ENCODE measurements at regions not wholly inside any gene's neighbourhood (a gene's known extent, or its start where the extent isn't known, plus 50 kb on each side); places are given as distances from the start of the nearest gene placed in this dataset.
A peak's percentile ranks its signal among the peaks of the same experiment; 100 is the strongest.

DNA sequence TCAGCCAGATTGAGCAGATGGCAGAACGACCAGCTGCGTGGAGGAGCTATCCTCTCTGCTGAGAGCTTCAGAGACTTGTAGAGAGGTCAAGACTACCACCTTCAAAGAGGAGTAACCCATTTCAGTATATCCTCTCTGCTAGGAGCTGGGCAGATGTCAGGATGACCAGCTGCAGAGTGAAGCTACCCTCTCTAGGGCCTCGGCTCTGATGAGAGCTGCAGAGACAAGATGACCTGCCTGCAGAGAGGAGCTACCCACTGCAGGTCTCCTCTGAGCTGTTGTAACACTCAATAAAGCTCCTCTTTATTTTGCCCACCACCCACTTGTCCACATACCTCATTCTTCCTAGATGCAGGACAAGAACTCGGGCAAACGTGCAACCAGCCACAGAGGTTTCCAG, 1522.7 kb downstream of the OTOL1 start:
- WGBS: 90% methylated on average over 5 of the region's 5 CpGs
- no peak for DNase-seq (ENCODE audit: low read depth in 6 of 9, low spot score in 9 of 9)

DNA sequence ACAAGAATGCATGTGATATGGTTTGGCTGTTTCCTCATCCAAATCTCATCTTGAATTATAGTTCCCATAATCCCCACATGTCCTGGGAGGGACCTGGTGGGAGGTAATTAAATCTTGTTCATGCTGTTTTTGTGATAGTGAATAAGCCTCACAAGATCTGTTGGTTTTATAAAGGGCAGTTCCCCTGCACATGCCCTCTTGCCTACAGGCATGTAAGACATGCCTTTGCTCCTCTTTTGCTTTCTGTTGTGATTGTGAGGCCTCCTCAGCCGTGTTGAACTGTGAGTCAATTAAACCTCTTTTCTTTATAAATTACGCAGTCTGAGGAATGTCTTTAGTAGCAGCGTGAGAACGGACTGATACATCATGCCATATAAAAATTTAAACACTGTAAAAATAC, 1537.0 kb downstream of the OTOL1 start:
- 95% methylated on average over 4 of the region's 4 CpGs for WGBS
- no peaks in the 10 kb centered on the region for H3K9me3 ChIP-seq (ENCODE audit: control insufficient read depth in 2 of 2, insufficient read depth in 1 of 2, low read length in 1 of 2)
- no peaks in the 10 kb centered on the region for H3K27me3 ChIP-seq (ENCODE audit: control insufficient read depth in 2 of 2, insufficient read depth in 1 of 2, low read length in 1 of 2)
- no peaks in the 10 kb centered on the region for H3K36me3 ChIP-seq (ENCODE audit: control insufficient read depth in 2 of 2, insufficient read depth in 2 of 2, low read length in 1 of 2)
- no peaks in the 10 kb centered on the region for H3K4me1 ChIP-seq (ENCODE audit: control insufficient read depth in 2 of 2, insufficient read depth in 2 of 2, low read length in 2 of 2)
- no peak overlapping the region for H3K27ac ChIP-seq (ENCODE audit: low read depth in 1 of 2, low read length in 1 of 2)
- no peak for DNase-seq (ENCODE audit: low read depth in 6 of 9, low spot score in 9 of 9)
- H3K4me3 ChIP-seq (ENCODE audit: low read length in 2 of 2): no peak overlapping the region

More for the DNA sequence above, 1522.7 kb downstream of the OTOL1 start:
- no peaks in the 10 kb centered on the region for H3K36me3 ChIP-seq (ENCODE audit: control insufficient read depth in 2 of 2, insufficient read depth in 2 of 2, low read length in 1 of 2)
- no peaks in the 10 kb centered on the region for H3K27me3 ChIP-seq (ENCODE audit: control insufficient read depth in 2 of 2, insufficient read depth in 1 of 2, low read length in 1 of 2)
- no peak overlapping the region for H3K4me3 ChIP-seq (ENCODE audit: low read length in 2 of 2)
- peaks cover 0 to 6% of the 10 kb centered on the region in 2 donors for H3K9me3 ChIP-seq (ENCODE audit: control insufficient read depth in 2 of 2, insufficient read depth in 1 of 2, low read length in 1 of 2)
- no peak overlapping the region for H3K27ac ChIP-seq (ENCODE audit: low read depth in 1 of 2, low read length in 1 of 2)
- no peaks in the 10 kb centered on the region for H3K4me1 ChIP-seq (ENCODE audit: control insufficient read depth in 2 of 2, insufficient read depth in 2 of 2, low read length in 2 of 2)

DNA sequence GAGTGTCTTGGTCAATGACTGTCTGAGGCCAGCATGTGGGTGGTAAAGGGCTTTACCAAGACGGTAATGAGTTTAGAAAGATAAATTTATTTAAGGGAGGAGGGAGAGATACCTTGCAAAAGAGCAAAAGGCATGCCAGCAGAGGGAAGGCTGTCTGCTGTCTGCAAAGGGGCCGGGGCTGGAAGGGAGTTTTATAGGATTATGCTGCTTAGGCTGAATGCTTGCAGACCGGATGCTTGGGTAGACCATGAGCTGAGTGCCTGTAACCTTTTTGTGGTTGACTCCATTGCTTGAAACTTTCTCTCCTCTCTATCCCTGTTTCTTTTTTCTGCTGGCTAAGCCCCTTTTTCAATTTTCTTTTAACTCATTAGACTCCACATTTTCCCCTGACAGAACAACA, 1543.0 kb downstream of the OTOL1 start:
- 94% methylated on average over 3 of the region's 3 CpGs for WGBS

DNA sequence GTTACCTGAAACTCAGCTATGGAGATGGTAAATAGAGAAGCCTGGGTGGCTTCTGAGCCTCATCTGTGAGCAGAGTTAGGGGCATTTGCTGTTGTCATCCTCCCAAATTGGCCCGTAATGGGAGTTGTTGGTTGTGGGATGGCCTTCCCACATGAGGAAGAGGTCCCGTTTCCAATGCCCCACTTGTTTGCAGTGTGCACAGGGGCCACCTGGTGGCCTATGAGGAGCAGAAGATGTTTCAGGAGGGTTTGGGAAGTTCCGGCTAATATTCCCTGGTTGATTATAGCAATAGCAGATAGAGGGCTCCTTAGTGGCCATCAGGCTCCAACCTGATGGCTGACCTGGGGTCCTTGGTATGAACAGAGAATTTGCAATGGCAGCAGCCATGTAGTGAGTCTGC, 1546.5 kb downstream of the OTOL1 start:
- 58% methylated on average over 3 of the region's 3 CpGs for WGBS
- Histone ChIP-seq H3K36me3 (ENCODE audit: control insufficient read depth in 2 of 2, insufficient read depth in 2 of 2, low read length in 1 of 2) (no peaks in the 10 kb centered on the region), H3K4me3 (ENCODE audit: low read length in 2 of 2) (no peak overlapping the region), H3K27me3 (ENCODE audit: control insufficient read depth in 2 of 2, insufficient read depth in 1 of 2, low read length in 1 of 2) (no peaks in the 10 kb centered on the region), H3K27ac (ENCODE audit: low read depth in 1 of 2, low read length in 1 of 2) (no peak overlapping the region), H3K4me1 (ENCODE audit: control insufficient read depth in 2 of 2, insufficient read depth in 2 of 2, low read length in 2 of 2) (no peaks in the 10 kb centered on the region), H3K9me3 (ENCODE audit: control insufficient read depth in 2 of 2, insufficient read depth in 1 of 2, low read length in 1 of 2) (no peaks in the 10 kb centered on the region)
- no peak for DNase-seq (ENCODE audit: low read depth in 6 of 9, low spot score in 9 of 9)

More for the DNA sequence above, 1543.0 kb downstream of the OTOL1 start:
- H3K4me3 ChIP-seq (ENCODE audit: low read length in 2 of 2): no peak overlapping the region
- H3K4me1 ChIP-seq (ENCODE audit: control insufficient read depth in 2 of 2, insufficient read depth in 2 of 2, low read length in 2 of 2): no peaks in the 10 kb centered on the region
- no peak overlapping the region for H3K27ac ChIP-seq (ENCODE audit: low read depth in 1 of 2, low read length in 1 of 2)
- H3K27me3 ChIP-seq (ENCODE audit: control insufficient read depth in 2 of 2, insufficient read depth in 1 of 2, low read length in 1 of 2): no peaks in the 10 kb centered on the region
- no peak for DNase-seq (ENCODE audit: low read depth in 6 of 9, low spot score in 9 of 9)
- no peaks in the 10 kb centered on the region for H3K9me3 ChIP-seq (ENCODE audit: control insufficient read depth in 2 of 2, insufficient read depth in 1 of 2, low read length in 1 of 2)
- no peaks in the 10 kb centered on the region for H3K36me3 ChIP-seq (ENCODE audit: control insufficient read depth in 2 of 2, insufficient read depth in 2 of 2, low read length in 1 of 2)

DNA sequence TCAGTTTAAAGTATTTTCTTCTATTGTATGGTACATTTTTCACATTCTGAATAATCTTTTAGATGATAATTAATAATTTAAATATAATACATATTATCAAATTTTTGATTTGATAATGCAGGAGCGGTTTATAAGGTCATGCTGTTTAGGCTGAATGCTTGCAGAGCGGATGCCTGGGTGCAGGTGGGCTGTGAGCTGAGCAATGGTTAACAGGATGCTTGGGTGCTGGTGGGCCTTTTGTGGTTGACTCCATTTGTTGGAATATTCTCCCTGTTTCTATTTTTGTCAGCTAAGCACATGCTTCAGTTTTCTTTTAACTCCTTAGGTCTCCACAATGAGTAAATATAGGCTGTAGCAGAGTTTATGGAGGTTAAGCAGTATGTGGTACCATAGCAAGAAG, 1549.3 kb downstream of the OTOL1 start:
- WGBS: 86% methylated on average over 2 of the region's 2 CpGs
- Histone ChIP-seq H3K36me3 (ENCODE audit: control insufficient read depth in 2 of 2, insufficient read depth in 2 of 2, low read length in 1 of 2) (no peaks in the 10 kb centered on the region), H3K9me3 (ENCODE audit: control insufficient read depth in 2 of 2, insufficient read depth in 1 of 2, low read length in 1 of 2) (no peaks in the 10 kb centered on the region), H3K27ac (ENCODE audit: low read depth in 1 of 2, low read length in 1 of 2) (no peak overlapping the region), H3K4me3 (ENCODE audit: low read length in 2 of 2) (no peak overlapping the region), H3K4me1 (ENCODE audit: control insufficient read depth in 2 of 2, insufficient read depth in 2 of 2, low read length in 2 of 2) (no peaks in the 10 kb centered on the region), H3K27me3 (ENCODE audit: control insufficient read depth in 2 of 2, insufficient read depth in 1 of 2, low read length in 1 of 2) (no peaks in the 10 kb centered on the region)
- peak in 1 of 9 donors; percentile 2 for DNase-seq (ENCODE audit: low read depth in 6 of 9, low spot score in 9 of 9)

DNA sequence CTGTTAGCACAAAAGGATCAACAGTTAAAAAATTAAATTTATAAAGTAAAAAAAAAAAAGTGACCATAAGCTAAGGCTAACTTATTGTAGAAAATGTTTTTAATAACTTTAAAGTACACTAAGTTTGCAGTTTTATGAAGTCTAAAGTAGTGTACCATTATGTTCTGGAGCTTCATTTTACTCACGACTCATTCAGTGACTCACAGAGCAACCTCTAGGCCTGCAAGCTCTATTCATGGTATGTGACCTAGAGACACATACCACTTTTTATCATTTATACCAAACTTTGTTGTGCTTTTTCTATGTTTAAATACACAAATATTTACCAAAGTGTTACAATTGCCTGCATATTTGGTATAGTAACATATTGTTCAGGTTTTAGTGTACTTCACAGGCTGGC, 1552.3 kb downstream of the OTOL1 start:
- DNase-seq (ENCODE audit: low read depth in 6 of 9, low spot score in 9 of 9): no peak
- H3K27me3 ChIP-seq (ENCODE audit: control insufficient read depth in 2 of 2, insufficient read depth in 1 of 2, low read length in 1 of 2): no peaks in the 10 kb centered on the region
- H3K27ac ChIP-seq (ENCODE audit: low read depth in 1 of 2, low read length in 1 of 2): no peak overlapping the region

DNA sequence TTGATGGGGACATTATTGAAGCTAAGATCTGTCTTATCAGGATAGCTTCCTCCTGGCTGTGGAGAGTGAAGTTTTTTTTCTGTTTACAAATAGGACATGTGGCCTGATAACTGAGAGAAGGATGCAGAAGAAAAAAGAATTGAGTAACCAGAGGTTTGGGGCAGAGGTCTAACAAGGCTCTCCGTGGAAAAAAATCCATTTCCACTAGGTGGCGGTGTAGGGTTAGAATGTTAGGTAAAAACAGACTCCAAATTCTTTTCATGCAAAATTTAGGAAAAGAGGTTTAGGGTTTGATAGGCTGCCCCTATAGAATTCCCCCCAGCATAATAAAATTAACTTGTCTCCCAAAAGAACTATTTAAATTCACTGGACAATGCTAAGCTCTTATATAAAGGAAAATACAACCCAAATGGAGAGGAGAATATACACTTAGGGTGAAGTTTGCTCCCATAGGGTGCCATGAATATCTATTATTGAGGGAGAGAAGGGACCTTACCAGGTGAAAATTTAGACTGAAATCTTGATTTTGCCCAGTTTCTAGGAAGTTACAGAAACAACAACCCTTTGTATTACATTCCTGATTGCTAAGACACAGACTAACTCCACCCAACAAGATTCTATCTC, 1560.4 kb downstream of the OTOL1 start:
- 14% methylated on average over 2 of the region's 2 CpGs for WGBS
- DNase-seq (ENCODE audit: low read depth in 6 of 9, low spot score in 9 of 9): peak in 6 of 9 donors; percentile 3 to 30 (median 8)

More for the DNA sequence above, 1552.3 kb downstream of the OTOL1 start:
- Histone ChIP-seq H3K9me3 (ENCODE audit: control insufficient read depth in 2 of 2, insufficient read depth in 1 of 2, low read length in 1 of 2) (no peaks in the 10 kb centered on the region), H3K4me1 (ENCODE audit: control insufficient read depth in 2 of 2, insufficient read depth in 2 of 2, low read length in 2 of 2) (no peaks in the 10 kb centered on the region), H3K36me3 (ENCODE audit: control insufficient read depth in 2 of 2, insufficient read depth in 2 of 2, low read length in 1 of 2) (no peaks in the 10 kb centered on the region), H3K4me3 (ENCODE audit: low read length in 2 of 2) (no peak overlapping the region)
- WGBS: 88% methylated on average over 1 of the region's 1 CpG

DNA sequence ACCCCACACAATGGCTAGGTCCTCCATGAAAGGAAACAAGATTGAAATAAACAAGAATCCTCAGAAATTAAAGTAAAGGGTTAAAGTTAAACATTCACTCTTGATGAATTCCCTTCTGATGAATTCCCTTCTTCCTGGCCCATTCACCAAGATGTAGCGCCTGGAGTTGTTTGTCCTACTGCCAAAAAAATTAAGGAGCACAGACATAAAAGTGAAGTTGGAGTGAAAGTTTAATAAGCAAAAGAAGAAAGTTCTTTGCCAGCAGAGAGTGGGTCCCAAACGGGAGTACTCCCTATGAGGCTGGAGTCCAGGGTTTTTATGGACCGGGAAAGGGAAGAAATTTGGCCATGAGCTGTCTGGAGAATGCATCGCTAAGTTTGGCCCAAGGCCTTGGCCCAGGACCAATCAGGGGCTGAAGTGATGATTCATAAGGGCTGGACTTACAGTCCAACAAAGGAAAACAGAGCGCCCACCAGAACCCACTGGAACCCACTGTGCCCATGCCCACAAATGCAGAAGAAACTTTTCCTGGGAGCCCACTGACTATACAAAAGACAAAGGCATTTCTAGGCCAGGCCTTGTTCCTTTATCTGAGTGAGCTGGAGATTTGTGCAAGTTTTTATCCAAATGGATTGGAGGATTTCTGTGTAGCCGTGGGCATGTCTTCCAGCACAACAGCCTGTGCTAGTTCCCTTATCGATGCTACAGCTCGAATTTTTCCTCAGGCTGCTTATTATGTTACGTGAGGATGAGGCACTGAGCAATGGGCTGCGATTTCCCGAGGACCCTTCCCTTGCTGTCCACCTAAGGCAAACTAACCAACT, 1561.6 kb downstream of the OTOL1 start:
- Histone ChIP-seq H3K36me3 (ENCODE audit: control insufficient read depth in 2 of 2, insufficient read depth in 2 of 2, low read length in 1 of 2) (no peaks in the 10 kb centered on the region), H3K9me3 (ENCODE audit: control insufficient read depth in 2 of 2, insufficient read depth in 1 of 2, low read length in 1 of 2) (no peaks in the 10 kb centered on the region), H3K4me3 (ENCODE audit: low read length in 2 of 2) (no peak overlapping the region), H3K4me1 (ENCODE audit: control insufficient read depth in 2 of 2, insufficient read depth in 2 of 2, low read length in 2 of 2) (no peaks in the 10 kb centered on the region), H3K27ac (ENCODE audit: low read depth in 1 of 2, low read length in 1 of 2) (no peak overlapping the region), H3K27me3 (ENCODE audit: control insufficient read depth in 2 of 2, insufficient read depth in 1 of 2, low read length in 1 of 2) (no peaks in the 10 kb centered on the region)
- DNase-seq (ENCODE audit: low read depth in 6 of 9, low spot score in 9 of 9): no peak
- WGBS: 93% methylated on average over 11 of the region's 11 CpGs

More for the DNA sequence above, 1560.4 kb downstream of the OTOL1 start:
- Histone ChIP-seq H3K4me3 (ENCODE audit: low read length in 2 of 2) (no peak overlapping the region), H3K27me3 (ENCODE audit: control insufficient read depth in 2 of 2, insufficient read depth in 1 of 2, low read length in 1 of 2) (no peaks in the 10 kb centered on the region), H3K36me3 (ENCODE audit: control insufficient read depth in 2 of 2, insufficient read depth in 2 of 2, low read length in 1 of 2) (no peaks in the 10 kb centered on the region), H3K4me1 (ENCODE audit: control insufficient read depth in 2 of 2, insufficient read depth in 2 of 2, low read length in 2 of 2) (no peaks in the 10 kb centered on the region), H3K9me3 (ENCODE audit: control insufficient read depth in 2 of 2, insufficient read depth in 1 of 2, low read length in 1 of 2) (no peaks in the 10 kb centered on the region), H3K27ac (ENCODE audit: low read depth in 1 of 2, low read length in 1 of 2) (no peak overlapping the region)

DNA sequence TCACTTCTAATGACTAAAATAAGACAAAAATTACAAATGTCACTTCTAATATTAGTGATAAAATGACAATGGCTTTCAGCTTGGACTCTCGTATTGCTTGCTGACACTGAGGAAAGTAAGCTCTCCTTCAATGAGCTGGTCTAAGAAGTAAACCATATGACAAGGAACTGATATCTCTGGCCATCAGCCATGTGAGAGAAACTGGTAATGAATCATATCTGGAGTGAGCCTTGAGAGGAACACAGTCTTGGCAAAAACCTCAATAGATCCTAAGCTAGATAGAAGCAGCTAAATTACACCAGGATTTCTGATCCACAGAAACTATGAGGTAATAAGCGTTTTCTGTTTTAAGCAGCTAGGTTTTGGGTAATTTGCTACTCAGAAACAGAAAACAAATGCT, 1575.1 kb downstream of the OTOL1 start:
- DNase-seq (ENCODE audit: low read depth in 6 of 9, low spot score in 9 of 9): no peak
- no peaks in the 10 kb centered on the region for H3K36me3 ChIP-seq (ENCODE audit: control insufficient read depth in 2 of 2, insufficient read depth in 2 of 2, low read length in 1 of 2)
- H3K4me1 ChIP-seq (ENCODE audit: control insufficient read depth in 2 of 2, insufficient read depth in 2 of 2, low read length in 2 of 2): no peaks in the 10 kb centered on the region
- 86% methylated on average over 2 of the region's 2 CpGs for WGBS
- no peak overlapping the region for H3K27ac ChIP-seq (ENCODE audit: low read depth in 1 of 2, low read length in 1 of 2)
- H3K27me3 ChIP-seq (ENCODE audit: control insufficient read depth in 2 of 2, insufficient read depth in 1 of 2, low read length in 1 of 2): no peaks in the 10 kb centered on the region
- no peak overlapping the region for H3K4me3 ChIP-seq (ENCODE audit: low read length in 2 of 2)
- peaks cover 2 to 13% of the 10 kb centered on the region in 2 donors for H3K9me3 ChIP-seq (ENCODE audit: control insufficient read depth in 2 of 2, insufficient read depth in 1 of 2, low read length in 1 of 2)
